WTC11 (cell line): ENCODE measurements at regions not wholly inside any gene's neighbourhood (a gene's known extent, or its start where the extent isn't known, plus 50 kb on each side); places are given as distances from the start of the nearest gene placed in this dataset.

Experiments
- CTCF ChIP-seq: fragments of 200-600 bp; IDR thresholded peaks from 2 replicates; pipeline ENCODE4 v1.8.0; 2022; ENCODE audit warnings: antibody characterized with exemption
- FOXK1 ChIP-seq: sonication (generic); formaldehyde crosslinking; IDR thresholded peaks from 2 replicates; pipeline ENCODE4 v1.8.0; 2022; ENCODE audit warnings: mild to moderate bottlenecking, moderate library complexity, missing genetic modification reagents
- FOXP1 ChIP-seq: sonication (generic); formaldehyde crosslinking; IDR thresholded peaks from 2 replicates; pipeline ENCODE4 v1.8.0; 2022; ENCODE audit warnings: missing genetic modification reagents, mild to moderate bottlenecking, moderate library complexity, borderline replicate concordance
- NR1H2 ChIP-seq: sonication (generic); formaldehyde crosslinking; IDR thresholded peaks from 2 replicates; pipeline ENCODE4 v1.9.0; 2021; ENCODE audit warnings: mild to moderate bottlenecking, moderate library complexity, missing genetic modification reagents
- RELA ChIP-seq: sonication (generic); formaldehyde crosslinking; IDR thresholded peaks from 2 replicates; pipeline ENCODE4 v1.8.1; 2022; ENCODE audit warnings: missing genetic modification reagents, mild to moderate bottlenecking, borderline replicate concordance
- ZNF281 ChIP-seq: sonication (generic); formaldehyde crosslinking; IDR thresholded peaks from 2 replicates; pipeline ENCODE4 v1.8.0; 2023; ENCODE audit warnings: mild to moderate bottlenecking, missing genetic modification reagents

DNA sequence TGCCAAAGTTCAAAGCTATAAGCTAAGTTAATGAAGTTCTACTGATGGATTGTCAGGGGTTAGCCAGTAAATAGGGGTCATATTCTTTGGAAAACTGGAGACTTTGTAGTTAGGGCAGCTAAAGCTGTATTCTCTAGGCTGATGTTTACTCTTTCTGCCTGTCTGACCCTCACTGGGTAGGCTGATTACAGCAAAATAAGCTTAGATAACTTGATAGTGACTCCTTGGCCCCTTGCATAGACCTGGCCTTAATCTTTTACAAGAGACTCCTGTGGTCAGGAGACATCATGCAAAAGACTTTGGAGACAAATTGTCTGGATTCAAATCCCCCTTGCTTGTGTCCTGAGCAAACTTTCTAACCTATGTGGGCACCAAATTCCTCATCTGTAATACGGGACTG is 314.4 kb upstream of the MSX2 start:
- TF ChIP-seq FOXP1 (CRISPR knock-in tag) (no peak), CTCF (no peak), NR1H2 (CRISPR knock-in tag) (no peak), ZNF281 (CRISPR knock-in tag) (no peak), FOXK1 (CRISPR knock-in tag) (no peak), RELA (CRISPR knock-in tag) (no peak)
